ENCODE measurements at regions not wholly inside any gene's neighbourhood (a gene's known extent, or its start where the extent isn't known, plus 50 kb on each side); places are given as distances from the start of the nearest gene placed in this dataset.

DNA sequence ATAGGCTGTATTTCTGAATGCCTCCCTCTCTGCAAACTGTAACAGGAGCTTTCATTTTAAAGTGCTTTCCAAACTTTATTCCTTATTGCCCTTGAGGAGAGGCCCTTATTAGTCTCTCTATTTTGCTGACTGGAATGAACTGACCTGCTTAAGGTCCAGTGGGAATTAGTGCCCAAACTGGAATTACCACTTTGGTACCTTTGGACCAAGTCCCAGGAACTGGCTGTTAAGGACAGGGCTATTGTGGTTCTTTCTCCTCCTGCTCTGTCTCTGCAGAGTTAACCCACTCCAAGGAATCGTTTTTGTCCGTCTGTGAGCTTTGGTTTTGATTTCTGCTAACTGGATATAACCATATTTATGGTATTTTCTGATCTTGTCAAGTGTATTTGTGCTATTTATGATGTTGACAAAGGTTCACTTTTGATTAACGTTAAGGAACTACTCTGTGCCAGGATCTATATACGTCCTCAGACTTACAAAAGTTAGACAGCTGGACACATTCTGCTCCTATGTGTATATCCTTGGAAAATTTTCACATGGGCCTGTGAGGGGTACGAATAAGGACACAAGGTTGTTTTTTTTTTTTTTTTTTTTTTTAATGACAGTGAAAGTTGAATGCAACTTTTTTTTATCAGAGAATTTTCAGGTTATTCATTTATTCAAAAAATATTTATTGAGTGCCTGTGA lies 189.1 kb upstream of the ANKRD55 start:
- peaks cover 31% of the 10 kb centered on the region for H3K9me3 Mint-ChIP-seq
- peaks cover 3% of the 10 kb centered on the region for H3K36me3 Mint-ChIP-seq (ENCODE audit: insufficient read depth)
- H3K27me3 Mint-ChIP-seq (ENCODE audit: low read depth) = no peaks in the 10 kb centered on the region
- H3K4me3 Mint-ChIP-seq = no peak overlapping the region
- ATAC-seq (no peak), DNase-seq (no peak)
- H3K4me1 Mint-ChIP-seq (ENCODE audit: low read depth) = no peaks in the 10 kb centered on the region

DNA sequence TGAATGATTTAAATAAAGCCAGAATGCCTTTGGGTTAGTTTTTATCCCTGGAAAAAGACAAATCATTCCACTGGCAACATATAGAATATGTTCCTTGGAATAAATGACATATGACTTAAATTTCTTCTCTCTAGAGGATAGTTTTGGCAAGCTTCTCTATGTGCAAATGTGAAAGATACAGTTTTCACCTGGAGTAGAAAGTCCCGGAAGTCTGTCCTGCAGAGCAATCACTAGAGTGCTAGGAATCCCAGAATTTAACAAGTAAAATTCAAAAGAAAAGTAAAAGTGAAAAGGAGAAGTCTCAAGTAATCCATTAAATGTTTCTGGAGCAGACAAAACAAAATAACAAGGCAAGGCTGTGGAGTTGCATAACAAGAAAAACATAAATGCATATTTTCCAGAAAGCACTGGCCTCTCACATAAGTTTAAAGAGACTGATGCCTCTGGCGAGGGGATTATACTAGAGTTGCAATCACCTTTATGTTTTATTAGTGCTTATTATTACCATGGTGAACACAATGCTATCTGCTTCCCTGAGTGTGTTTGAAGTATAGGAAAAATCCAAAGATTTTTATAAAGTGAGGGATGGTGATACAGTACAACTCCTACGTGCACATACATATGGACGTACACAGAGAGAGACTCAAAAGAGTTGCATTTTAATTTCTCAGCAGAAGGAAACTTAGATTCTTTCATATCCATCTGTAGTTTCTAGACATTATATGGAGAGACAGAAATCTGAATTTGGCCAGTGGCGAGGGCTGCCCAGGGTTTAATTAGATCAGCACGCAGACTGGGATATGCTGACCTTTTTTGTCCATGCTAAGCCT lies 188.3 kb upstream of the ANKRD55 start:
- DNase-seq = no peak
- Mint-ChIP-seq H3K9me3 (peaks cover 31% of the 10 kb centered on the region), H3K27me3 (ENCODE audit: low read depth) (no peaks in the 10 kb centered on the region), H3K4me1 (ENCODE audit: low read depth) (no peaks in the 10 kb centered on the region), H3K36me3 (ENCODE audit: insufficient read depth) (peaks cover 3% of the 10 kb centered on the region), H3K4me3 (no peak overlapping the region)
- no peak for ATAC-seq

GRCh38 chr5:56420323-56420722 lies 187.2 kb upstream of the ANKRD55 start:
- DNase-seq (no peak), ATAC-seq (no peak)
- Mint-ChIP-seq H3K4me3 (no peak overlapping the region), H3K27me3 (ENCODE audit: low read depth) (no peaks in the 10 kb centered on the region), H3K4me1 (ENCODE audit: low read depth) (peaks cover 5% of the 10 kb centered on the region), H3K9me3 (peaks cover 31% of the 10 kb centered on the region), H3K36me3 (ENCODE audit: insufficient read depth) (peaks cover 3% of the 10 kb centered on the region)

DNA sequence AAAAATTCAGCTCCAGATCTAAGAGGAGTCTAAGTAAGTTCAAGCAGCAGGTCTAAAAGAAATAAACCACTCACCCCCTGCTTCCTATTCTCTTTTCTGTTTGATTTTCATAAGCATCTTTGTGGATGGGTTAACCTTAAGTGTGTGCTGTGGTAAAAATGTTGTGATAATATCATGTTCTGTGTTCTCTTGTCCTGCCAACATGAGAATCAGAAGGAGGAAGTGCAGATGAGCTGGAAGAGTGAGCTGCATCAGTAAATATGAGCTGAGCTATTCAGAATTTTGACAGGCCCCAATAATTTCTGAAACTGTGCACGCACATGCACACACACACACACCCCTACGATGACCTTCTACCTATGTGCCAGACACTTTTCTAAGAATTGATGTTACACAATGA lies 186.5 kb upstream of the ANKRD55 start:
- ATAC-seq = no peak
- Mint-ChIP-seq H3K4me1 (ENCODE audit: low read depth) (peaks cover 9% of the 10 kb centered on the region), H3K27me3 (ENCODE audit: low read depth) (no peaks in the 10 kb centered on the region), H3K36me3 (ENCODE audit: insufficient read depth) (peaks cover 3% of the 10 kb centered on the region), H3K4me3 (no peak overlapping the region), H3K9me3 (peaks cover 27% of the 10 kb centered on the region)
- no peak for DNase-seq

DNA sequence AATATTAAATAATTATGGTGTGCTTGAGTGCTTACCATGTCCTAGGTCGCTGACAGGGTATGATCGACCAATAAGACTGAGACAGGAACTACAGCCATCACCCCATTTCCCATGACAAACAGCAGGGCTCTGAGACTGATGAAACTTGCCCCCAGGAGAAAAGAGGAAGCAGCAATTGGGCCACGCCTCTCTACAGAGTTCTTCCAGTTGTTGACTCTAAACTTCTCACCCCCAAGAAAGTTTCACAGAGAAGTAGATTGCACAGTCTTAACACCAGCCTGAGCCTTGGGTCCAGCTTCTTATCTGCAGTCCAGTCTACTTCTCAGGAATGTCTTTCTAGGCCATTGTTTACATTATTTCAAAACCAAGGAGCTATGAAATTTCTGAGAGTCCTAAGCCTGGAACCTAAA lies 182.2 kb upstream of the ANKRD55 start:
- Mint-ChIP-seq H3K4me1 (ENCODE audit: low read depth) (peaks cover 18% of the 10 kb centered on the region), H3K4me3 (no peak overlapping the region), H3K9me3 (peaks cover 11% of the 10 kb centered on the region), H3K27me3 (ENCODE audit: low read depth) (no peaks in the 10 kb centered on the region), H3K36me3 (ENCODE audit: insufficient read depth) (peaks cover 3% of the 10 kb centered on the region)
- no peak for DNase-seq
- ATAC-seq = no peak

- H3K4me1 Mint-ChIP-seq (ENCODE audit: low read depth) = peaks cover 18% of the 10 kb centered on the region
- no peaks in the 10 kb centered on the region for H3K27me3 Mint-ChIP-seq (ENCODE audit: low read depth)
- DNase-seq (no peak), ATAC-seq (no peak)
- H3K9me3 Mint-ChIP-seq = peaks cover under 1% of the 10 kb centered on the region
- H3K4me3 Mint-ChIP-seq = no peak overlapping the region
- H3K36me3 Mint-ChIP-seq (ENCODE audit: insufficient read depth) = no peaks in the 10 kb centered on the region
These were observed 180.9 kb upstream of the ANKRD55 start for GRCh38 chr5:56414066-56414465.

GRCh38 chr5:56413546-56413945 lies 180.4 kb upstream of the ANKRD55 start:
- H3K27me3 Mint-ChIP-seq (ENCODE audit: low read depth) = no peaks in the 10 kb centered on the region

GRCh38 chr5:56412601-56413379 lies 179.7 kb upstream of the ANKRD55 start:
- H3K36me3 Mint-ChIP-seq (ENCODE audit: insufficient read depth) = no peaks in the 10 kb centered on the region
- no peak overlapping the region for H3K4me3 Mint-ChIP-seq
- DNase-seq (no peak), ATAC-seq (peak in 1 of 2 donors; percentile 56)
- H3K4me1 Mint-ChIP-seq (ENCODE audit: low read depth) = peaks cover 18% of the 10 kb centered on the region
- H3K27me3 Mint-ChIP-seq (ENCODE audit: low read depth) = no peaks in the 10 kb centered on the region
- no peaks in the 10 kb centered on the region for H3K9me3 Mint-ChIP-seq

More at GRCh38 chr5:56413546-56413945, 180.4 kb upstream of the ANKRD55 start:
- DNase-seq (no peak), ATAC-seq (no peak)
- peaks cover 18% of the 10 kb centered on the region for H3K4me1 Mint-ChIP-seq (ENCODE audit: low read depth)
- H3K36me3 Mint-ChIP-seq (ENCODE audit: insufficient read depth) = no peaks in the 10 kb centered on the region
- H3K9me3 Mint-ChIP-seq = no peaks in the 10 kb centered on the region
- no peak overlapping the region for H3K4me3 Mint-ChIP-seq

- DNase-seq (no peak), ATAC-seq (no peak)
- no peaks in the 10 kb centered on the region for H3K36me3 Mint-ChIP-seq (ENCODE audit: insufficient read depth)
- no peaks in the 10 kb centered on the region for H3K27me3 Mint-ChIP-seq (ENCODE audit: low read depth)
- no peaks in the 10 kb centered on the region for H3K9me3 Mint-ChIP-seq
- H3K4me1 Mint-ChIP-seq (ENCODE audit: low read depth) = peaks cover 15% of the 10 kb centered on the region
- no peak overlapping the region for H3K4me3 Mint-ChIP-seq
These were observed 177.6 kb upstream of the ANKRD55 start for GRCh38 chr5:56410696-56411095.

GRCh38 chr5:56409331-56410190 lies 176.4 kb upstream of the ANKRD55 start:
- Mint-ChIP-seq H3K36me3 (ENCODE audit: insufficient read depth) (no peaks in the 10 kb centered on the region), H3K9me3 (no peaks in the 10 kb centered on the region), H3K4me3 (no peak overlapping the region), H3K27me3 (ENCODE audit: low read depth) (no peaks in the 10 kb centered on the region), H3K4me1 (ENCODE audit: low read depth) (peaks cover 9% of the 10 kb centered on the region)
- DNase-seq = no peak
- no peak for ATAC-seq

DNA sequence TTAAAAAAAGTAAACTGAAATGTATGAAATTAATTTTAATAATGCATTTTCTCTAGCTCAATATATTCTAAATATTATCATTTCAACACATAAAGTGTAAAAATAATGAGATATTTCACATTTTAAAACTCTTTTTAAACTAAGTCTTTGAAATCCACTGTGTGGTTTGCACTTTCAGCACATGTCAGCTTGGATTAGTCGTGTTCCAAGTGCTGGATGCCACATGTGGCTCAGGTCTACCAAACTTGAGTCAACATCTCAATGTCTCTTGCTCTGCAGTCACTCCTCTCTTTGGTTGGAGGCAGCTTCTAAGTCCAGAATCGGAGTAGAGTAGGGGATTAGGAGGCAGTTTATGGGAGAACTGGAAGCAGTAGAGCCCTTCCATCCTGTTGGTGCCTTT lies 173.7 kb upstream of the ANKRD55 start:
- Mint-ChIP-seq H3K4me3 (no peak overlapping the region), H3K27me3 (ENCODE audit: low read depth) (no peaks in the 10 kb centered on the region), H3K36me3 (ENCODE audit: insufficient read depth) (no peaks in the 10 kb centered on the region), H3K4me1 (ENCODE audit: low read depth) (no peaks in the 10 kb centered on the region), H3K9me3 (no peaks in the 10 kb centered on the region)
- ATAC-seq (no peak), DNase-seq (no peak)

GRCh38 chr5:56406221-56406620 lies 173.1 kb upstream of the ANKRD55 start:
- H3K4me1 Mint-ChIP-seq (ENCODE audit: low read depth) = no peaks in the 10 kb centered on the region
- no peak overlapping the region for H3K4me3 Mint-ChIP-seq
- no peaks in the 10 kb centered on the region for H3K27me3 Mint-ChIP-seq (ENCODE audit: low read depth)
- no peak for DNase-seq
- H3K9me3 Mint-ChIP-seq = no peaks in the 10 kb centered on the region
- H3K36me3 Mint-ChIP-seq (ENCODE audit: insufficient read depth) = no peaks in the 10 kb centered on the region
- ATAC-seq = no peak

DNA sequence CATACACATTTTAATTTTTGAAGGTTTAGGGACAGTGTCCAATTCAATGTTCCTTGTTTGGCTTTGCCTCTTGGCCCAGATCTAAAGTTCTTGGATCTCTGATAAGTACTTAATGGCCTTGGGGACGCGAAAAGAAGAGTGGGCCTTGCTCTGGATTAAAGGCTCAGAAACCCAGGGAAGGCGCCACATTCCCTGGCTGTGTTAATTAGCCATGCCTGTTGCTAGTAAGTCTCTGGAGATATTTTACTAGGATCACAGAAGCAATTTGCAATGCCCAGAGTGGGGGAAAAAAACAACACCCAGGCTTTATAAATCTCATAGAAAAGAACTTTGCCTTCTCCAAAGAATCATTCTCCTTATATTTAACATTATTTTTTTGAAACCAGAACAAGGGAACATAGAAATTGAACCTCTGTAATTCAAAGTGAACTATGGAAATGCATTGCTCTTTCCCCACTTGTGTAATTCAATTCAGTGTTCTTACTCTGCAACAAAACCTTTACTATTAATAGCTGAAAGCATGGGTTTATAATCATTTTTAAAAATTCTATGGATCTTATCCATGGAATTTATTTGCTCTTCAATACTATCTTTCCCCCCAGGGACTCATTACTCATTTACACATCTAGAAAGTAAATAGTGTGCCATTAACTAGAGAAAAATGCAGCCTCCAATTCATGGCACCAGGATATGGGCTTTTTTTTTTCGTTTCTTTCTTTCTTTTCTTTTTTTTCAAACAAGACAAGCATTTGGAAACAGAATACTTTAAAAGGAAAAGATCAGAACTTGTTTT lies 172.2 kb upstream of the ANKRD55 start:
- no peak for DNase-seq
- ATAC-seq = no peak
- H3K4me3 Mint-ChIP-seq = no peak overlapping the region
- no peaks in the 10 kb centered on the region for H3K4me1 Mint-ChIP-seq (ENCODE audit: low read depth)
- no peaks in the 10 kb centered on the region for H3K36me3 Mint-ChIP-seq (ENCODE audit: insufficient read depth)
- no peaks in the 10 kb centered on the region for H3K9me3 Mint-ChIP-seq
- no peaks in the 10 kb centered on the region for H3K27me3 Mint-ChIP-seq (ENCODE audit: low read depth)

Data from activated T-cell treated with anti-CD3 and anti-CD28 coated beads, Interleukin-2, amount 50 U/mL, for 4 hours (primary cell).